Epithelial cell of esophagus (primary cell): ENCODE measurements at regions not wholly inside any gene's neighbourhood (a gene's known extent, or its start where the extent isn't known, plus 50 kb on each side); places are given as distances from the start of the nearest gene placed in this dataset.

Experiments
- DNase-seq: peaks from one replicate; pipeline ENCODE4 v3.0.0; 2010; ENCODE audit warnings: low read depth
- H3K4me3 ChIP-seq: 2 replicates; pipeline ENCODE4 v1.5.1; 2011; ENCODE audit warnings: mild to moderate bottlenecking, low read length, control low read depth
- TF ChIP-seq, protein P1 (sequence below): IDR thresholded peaks from 2 replicates; pipeline ENCODE4 v1.5.1; 2011; ENCODE audit warnings: low read depth, mild to moderate bottlenecking, low read length, control low read depth, inconsistent platforms; ENCODE audit not compliant: insufficient read depth; ENCODE audit errors: missing control alignments

DNA sequence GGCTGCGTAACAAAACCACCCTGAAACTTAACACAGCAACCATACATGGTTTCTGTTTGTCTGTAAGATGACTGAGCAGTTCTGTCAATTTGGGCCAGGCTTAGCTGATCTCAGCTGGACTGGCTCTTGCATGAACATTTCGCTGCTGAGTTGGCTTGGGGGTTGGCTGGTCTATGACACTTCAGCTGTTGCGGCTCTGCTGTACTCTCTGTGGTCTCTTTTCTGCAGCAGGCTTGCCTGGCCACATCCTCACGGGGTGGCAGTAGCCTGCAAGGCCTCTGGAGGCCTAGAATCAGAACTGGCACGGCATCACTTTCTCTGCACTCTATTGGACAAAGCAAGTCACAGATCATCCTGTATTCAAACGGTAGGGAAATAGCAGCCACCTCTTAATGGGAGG lies 216.2 kb downstream of the BCL11B start:
- H3K4me3 ChIP-seq = no peak overlapping the region
- TF ChIP-seq, protein P1, sequence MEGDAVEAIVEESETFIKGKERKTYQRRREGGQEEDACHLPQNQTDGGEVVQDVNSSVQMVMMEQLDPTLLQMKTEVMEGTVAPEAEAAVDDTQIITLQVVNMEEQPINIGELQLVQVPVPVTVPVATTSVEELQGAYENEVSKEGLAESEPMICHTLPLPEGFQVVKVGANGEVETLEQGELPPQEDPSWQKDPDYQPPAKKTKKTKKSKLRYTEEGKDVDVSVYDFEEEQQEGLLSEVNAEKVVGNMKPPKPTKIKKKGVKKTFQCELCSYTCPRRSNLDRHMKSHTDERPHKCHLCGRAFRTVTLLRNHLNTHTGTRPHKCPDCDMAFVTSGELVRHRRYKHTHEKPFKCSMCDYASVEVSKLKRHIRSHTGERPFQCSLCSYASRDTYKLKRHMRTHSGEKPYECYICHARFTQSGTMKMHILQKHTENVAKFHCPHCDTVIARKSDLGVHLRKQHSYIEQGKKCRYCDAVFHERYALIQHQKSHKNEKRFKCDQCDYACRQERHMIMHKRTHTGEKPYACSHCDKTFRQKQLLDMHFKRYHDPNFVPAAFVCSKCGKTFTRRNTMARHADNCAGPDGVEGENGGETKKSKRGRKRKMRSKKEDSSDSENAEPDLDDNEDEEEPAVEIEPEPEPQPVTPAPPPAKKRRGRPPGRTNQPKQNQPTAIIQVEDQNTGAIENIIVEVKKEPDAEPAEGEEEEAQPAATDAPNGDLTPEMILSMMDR = no peak
- DNase-seq = no peak

DNA sequence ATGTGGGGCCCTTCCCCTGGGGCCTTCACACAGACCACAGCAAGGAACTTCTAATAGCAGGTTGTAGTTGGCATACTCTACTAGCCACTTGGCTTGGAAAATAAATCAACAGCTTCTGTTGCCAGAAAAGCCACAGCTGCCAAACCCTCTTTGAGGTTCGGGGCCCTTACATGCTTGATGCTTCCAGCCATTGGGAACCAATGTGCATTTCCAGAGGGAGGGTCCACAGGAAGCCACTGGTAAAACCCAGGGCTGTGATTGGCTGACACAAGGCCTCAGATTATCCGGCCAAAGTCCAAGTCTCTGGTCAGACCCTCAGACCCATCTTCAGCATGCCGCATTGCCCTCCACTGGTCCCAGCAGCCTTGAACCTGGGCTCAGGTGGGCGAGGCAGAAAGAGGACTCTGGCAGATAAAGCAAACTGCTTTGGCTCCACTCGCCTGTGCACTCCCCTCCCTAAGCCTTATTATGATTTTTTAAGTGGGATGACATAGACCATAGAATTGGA lies 214.4 kb downstream of the BCL11B start:
- H3K4me3 ChIP-seq = no peak overlapping the region
- TF ChIP-seq, protein P1 = no peak
- no peak for DNase-seq

DNA sequence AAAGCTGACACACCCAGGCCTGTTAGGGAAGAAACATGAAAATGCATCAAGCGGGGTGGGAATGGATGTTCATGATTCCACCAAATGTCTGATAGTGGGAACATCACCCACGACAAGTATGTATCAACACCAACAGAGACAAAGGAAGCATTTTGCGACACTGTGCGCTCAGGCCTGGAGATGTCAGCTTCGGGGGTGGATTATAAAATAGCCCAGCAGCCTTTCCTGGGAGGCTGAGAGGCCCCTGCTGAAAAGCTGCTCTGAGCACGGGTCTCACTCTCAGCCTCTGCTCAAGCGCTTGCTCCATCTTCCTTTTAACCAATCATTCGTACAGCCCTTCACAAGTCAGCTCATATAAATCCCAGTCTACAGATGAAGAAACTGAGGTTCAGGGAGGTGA lies 213.5 kb downstream of the BCL11B start:
- TF ChIP-seq, protein P1 = no peak
- H3K4me3 ChIP-seq = no peak overlapping the region
- no peak for DNase-seq

GRCh38 chr14:99062216-99062615 lies 209.8 kb downstream of the BCL11B start:
- TF ChIP-seq, protein P1 = no peak
- no peak overlapping the region for H3K4me3 ChIP-seq
- no peak for DNase-seq

DNA sequence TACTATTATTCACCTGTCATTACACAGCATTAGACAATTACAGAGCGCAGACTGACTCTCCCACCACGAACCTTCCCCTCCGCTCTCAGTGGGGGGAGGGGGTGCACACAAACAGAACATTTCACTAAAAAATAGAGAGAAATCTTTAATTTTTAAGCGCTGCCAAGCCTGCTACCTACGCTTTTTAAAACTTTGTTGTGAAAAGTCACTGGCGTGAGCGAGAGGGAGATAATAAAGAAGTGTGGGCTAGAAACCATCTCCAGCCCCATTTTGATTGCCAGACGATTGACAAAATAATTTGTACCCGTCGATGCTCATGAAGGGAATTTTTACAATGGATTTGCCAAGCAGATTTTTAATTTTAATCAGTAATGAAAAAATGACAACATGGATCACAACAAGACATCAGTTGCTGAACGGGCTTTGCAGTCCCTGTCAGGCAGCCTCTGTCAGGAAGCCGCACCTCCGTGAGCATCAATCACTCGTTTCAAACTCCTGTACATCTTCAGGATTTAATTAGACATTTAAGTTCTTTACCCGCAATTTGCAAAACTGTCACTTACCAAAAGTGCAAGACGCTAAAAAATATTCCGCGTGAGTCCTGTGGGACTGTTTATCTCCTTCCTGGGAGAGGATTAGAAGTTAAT lies 209.1 kb downstream of the BCL11B start:
- H3K4me3 ChIP-seq = no peak overlapping the region
- DNase-seq = no peak
- TF ChIP-seq, protein P1 = no peak

- no peak for DNase-seq
- TF ChIP-seq, protein P1 = no peak
- H3K4me3 ChIP-seq = no peak overlapping the region
Observed at GRCh38 chr14:99063620-99064225, 208.3 kb downstream of the BCL11B start.
